GM19397 (cell line): ENCODE measurements at regions not wholly inside any gene's neighbourhood (a gene's known extent, or its start where the extent isn't known, plus 50 kb on each side); places are given as distances from the start of the nearest gene placed in this dataset.
"Not testable (repeated sequence)": the region's sequence is repeated elsewhere in the genome, so short reads cannot be mapped to it uniquely, and the experiment has no call there.

Experiments
- ATAC-seq: cut with Tn5 transposase; IDR thresholded peaks from one replicate; pipeline ENCODE4 v1.9.1; 2021; ENCODE audit warnings: mild to moderate bottlenecking, moderate library complexity; ENCODE audit not compliant: unreplicated experiment

GRCh38 chr11:26839911-26840698, 118.2 kb upstream of the SLC5A12 start:
- no peak for ATAC-seq

GRCh38 chr11:26841818-26842473, 120.1 kb upstream of the SLC5A12 start:
- no peak for ATAC-seq

- ATAC-seq, result no peak
These were observed 120.8 kb upstream of the SLC5A12 start for GRCh38 chr11:26842478-26843282.

- ATAC-seq, result no peak
These were observed 121.7 kb upstream of the SLC5A12 start for GRCh38 chr11:26843539-26843938.

GRCh38 chr11:26844963-26845362, 123.1 kb upstream of the SLC5A12 start:
- ATAC-seq, result no peak

- no peak for ATAC-seq
These were observed 124.4 kb upstream of the SLC5A12 start for GRCh38 chr11:26846227-26846626.

- ATAC-seq, result no peak
These were observed 125.6 kb upstream of the SLC5A12 start for GRCh38 chr11:26847459-26847858.

GRCh38 chr11:26847977-26848376, 126.1 kb upstream of the SLC5A12 start:
- no peak for ATAC-seq

GRCh38 chr11:26849036-26849435, 127.2 kb upstream of the SLC5A12 start:
- no peak for ATAC-seq

- no peak for ATAC-seq
These were observed 129.4 kb upstream of the SLC5A12 start for GRCh38 chr11:26851291-26851690.

- ATAC-seq, result no peak
These were observed 129.8 kb upstream of the SLC5A12 start for GRCh38 chr11:26851696-26852095.

- no peak for ATAC-seq
These were observed 135.8 kb upstream of the FIBIN start for GRCh38 chr11:26858098-26858497.

- no peak for ATAC-seq
These were observed 134.5 kb upstream of the FIBIN start for GRCh38 chr11:26859416-26859815.

GRCh38 chr11:26860091-26860780, 133.7 kb upstream of the FIBIN start:
- ATAC-seq, result no peak

GRCh38 chr11:26860895-26861294, 133.0 kb upstream of the FIBIN start:
- ATAC-seq, result no peak

GRCh38 chr11:26862801-26863200, 131.1 kb upstream of the FIBIN start:
- ATAC-seq, result no peak

- ATAC-seq, result no peak
These were observed 128.2 kb upstream of the FIBIN start for GRCh38 chr11:26865703-26866102.

GRCh38 chr11:26867286-26867685, 126.6 kb upstream of the FIBIN start:
- ATAC-seq, result no peak

GRCh38 chr11:26878959-26879581, 114.8 kb upstream of the FIBIN start:
- no peak for ATAC-seq

- not testable (repeated sequence) for ATAC-seq
These were observed 111.5 kb upstream of the FIBIN start for GRCh38 chr11:26882363-26882880.
